IMR-90 (cell line): ENCODE measurements at regions not wholly inside any gene's neighbourhood (a gene's known extent, or its start where the extent isn't known, plus 50 kb on each side); places are given as distances from the start of the nearest gene placed in this dataset.

Source experiments
- ATAC-seq: fragments of 200-7000 bp; cut with Tn5 transposase; 2 replicates; pipeline ENCODE4 v1.9.1; 2020; ENCODE audit warnings: low read depth, mild to moderate bottlenecking, moderate library complexity
- BruUV-seq: library from RNA; stranded (reverse); fragments of 400-500 nt; replicated peaks from 2 replicates; lab custom pipeline; 2021; lab: Mats Ljungman, UMichigan
- CTCF ChIA-PET: fragments of 300-600 bp; formaldehyde crosslinking; extraction: SDS; loops from one replicate; lab custom pipeline; 2021; ENCODE audit warnings: antibody characterized with exemption; lab: Yijun Ruan, JAX
- POLR2A ChIA-PET: fragments of 300-600 bp; sonication (Branson Sonifier 250); formaldehyde crosslinking; loops from one replicate; lab custom pipeline; 2022; ENCODE audit warnings: antibody characterized with exemption; ENCODE audit not compliant: unreplicated experiment; lab: Charles Lee
- DNase-seq: peaks from one replicate; pipeline ENCODE4 v3.0.0; 2013
- H2AFZ ChIP-seq: replicated peaks from 2 replicates; pipeline ENCODE3; 2013; ENCODE audit warnings: low read length, mild to moderate bottlenecking; ENCODE audit not compliant: poor library complexity
- H2AK5ac ChIP-seq: 2 replicates; pipeline ENCODE4 v1.6.1; 2013; ENCODE audit warnings: low read depth, low read length, inconsistent platforms
- H2AK9ac ChIP-seq: replicated peaks from 2 replicates; pipeline ENCODE3; 2013; ENCODE audit warnings: mild to moderate bottlenecking, low read depth, low read length, moderate library complexity; ENCODE audit not compliant: poor library complexity
- H2BK120ac ChIP-seq: 2 replicates; pipeline ENCODE4 v1.6.1; 2013; ENCODE audit warnings: low read depth, low read length, inconsistent platforms
- H2BK15ac ChIP-seq: 3 replicates; pipeline ENCODE4 v1.6.1; 2013; ENCODE audit warnings: low read depth, low read length, inconsistent platforms
- H2BK20ac ChIP-seq: 2 replicates; pipeline ENCODE4 v1.6.1; 2013; ENCODE audit warnings: low read depth, mild to moderate bottlenecking, inconsistent platforms, low read length, moderate library complexity
- H2BK5ac ChIP-seq: 2 replicates; pipeline ENCODE4 v1.6.1; 2013; ENCODE audit warnings: mild to moderate bottlenecking, low read depth, low read length, inconsistent platforms; ENCODE audit not compliant: poor library complexity, severe bottlenecking
- H3K14ac ChIP-seq: replicated peaks from 2 replicates; pipeline ENCODE4 v1.6.1; 2013; ENCODE audit warnings: low read depth, low read length, inconsistent platforms
- H3K18ac ChIP-seq: 2 replicates; pipeline ENCODE4 v1.6.1; 2013; ENCODE audit warnings: low read depth, low read length, control low read depth
- H3K23ac ChIP-seq: 2 replicates; pipeline ENCODE4 v1.6.1; 2013; ENCODE audit warnings: low read depth, low read length, inconsistent platforms
- H3K27ac ChIP-seq: 2 replicates; pipeline ENCODE4 v1.5.1; 2013; ENCODE audit warnings: mild to moderate bottlenecking, control low read depth, low read length; ENCODE audit not compliant: insufficient read depth
- H3K27me3 ChIP-seq: 2 replicates; pipeline ENCODE4 v1.6.1; 2013; ENCODE audit warnings: low read length; ENCODE audit not compliant: control insufficient read depth, insufficient read depth
- H3K36me3 ChIP-seq: 2 replicates; pipeline ENCODE4 v1.6.1; 2013; ENCODE audit warnings: low read length, mixed read lengths; ENCODE audit not compliant: control insufficient read depth, insufficient read depth
- H3K4ac ChIP-seq: 2 replicates; pipeline ENCODE4 v1.6.1; 2013; ENCODE audit warnings: low read depth, low read length, inconsistent platforms
- H3K4me1 ChIP-seq: 2 replicates; pipeline ENCODE4 v1.6.1; 2013; ENCODE audit warnings: low read length, mixed read lengths; ENCODE audit not compliant: control insufficient read depth, insufficient read depth
- H3K4me2 ChIP-seq: 2 replicates; pipeline ENCODE4 v1.6.1; 2013; ENCODE audit warnings: low read depth, mild to moderate bottlenecking, control low read depth, low read length, moderate library complexity
- H3K4me3 ChIP-seq: 2 replicates; pipeline ENCODE4 v1.5.1; 2013; ENCODE audit warnings: low read depth, mild to moderate bottlenecking, control low read depth, low read length, moderate library complexity; ENCODE audit not compliant: insufficient read depth
- H3K56ac ChIP-seq: 2 replicates; pipeline ENCODE4 v1.6.1; 2013; ENCODE audit warnings: low read length, inconsistent platforms; ENCODE audit not compliant: insufficient read depth; ENCODE audit errors: extremely low read depth
- H3K79me1 ChIP-seq, 2 experiments: 2 replicates each; pipeline ENCODE4 v1.6.1; 2013; ENCODE audit warnings: low read length in 2 of 2, inconsistent platforms in 1 of 2, low read depth in 1 of 2
- H3K9ac ChIP-seq: 2 replicates; pipeline ENCODE4 v1.6.1; 2013; ENCODE audit warnings: low read depth, low read length, control low read depth
- H3K9me1 ChIP-seq: 2 replicates; pipeline ENCODE4 v1.6.1; 2013; ENCODE audit warnings: low read length, inconsistent platforms; ENCODE audit not compliant: insufficient read depth
- H3K9me3 ChIP-seq: 2 replicates; pipeline ENCODE4 v1.6.1; 2013; ENCODE audit warnings: low read length; ENCODE audit not compliant: control insufficient read depth, insufficient read depth
- H4K20me1 ChIP-seq: 2 replicates; pipeline ENCODE4 v1.6.1; 2013; ENCODE audit warnings: low read length, inconsistent platforms; ENCODE audit not compliant: insufficient read depth
- H4K5ac ChIP-seq: 2 replicates; pipeline ENCODE4 v1.6.1; 2013; ENCODE audit warnings: mild to moderate bottlenecking, low read depth, low read length, control low read depth
- H4K8ac ChIP-seq, 2 experiments: 2 replicates each; pipeline ENCODE4 v1.6.1; 2013; ENCODE audit warnings: low read depth in 2 of 2, low read length in 2 of 2, control low read depth in 1 of 2, inconsistent platforms in 1 of 2
- H4K91ac ChIP-seq: 2 replicates; pipeline ENCODE4 v1.6.1; 2013; ENCODE audit warnings: low read depth, low read length, inconsistent platforms; ENCODE audit not compliant: insufficient read depth
- BHLHE40 ChIP-seq: fragments of 150-350 bp; IDR thresholded peaks from 2 replicates; pipeline ENCODE4 v1.6.1; 2016; ENCODE audit warnings: mild to moderate bottlenecking, low read depth, low read length
- CEBPB ChIP-seq: IDR thresholded peaks from 2 replicates; pipeline ENCODE4 v1.6.1; 2012; ENCODE audit warnings: low read depth, low read length, improper control_type of control experiment
- CHD1 ChIP-seq: IDR thresholded peaks from 2 replicates; pipeline ENCODE4 v1.6.1; 2012; ENCODE audit warnings: low read depth, low read length, improper control_type of control experiment
- FOS ChIP-seq: fragments of 150-350 bp; IDR thresholded peaks from 2 replicates; pipeline ENCODE4 v1.6.1; 2016; ENCODE audit warnings: low read depth, low read length
- MAFK ChIP-seq: IDR thresholded peaks from 2 replicates; pipeline ENCODE4 v1.6.1; 2012; ENCODE audit warnings: low read depth, low read length, improper control_type of control experiment
- MAZ ChIP-seq: IDR thresholded peaks from 2 replicates; pipeline ENCODE4 v1.6.1; 2012; ENCODE audit warnings: low read depth, mild to moderate bottlenecking, low read length, improper control_type of control experiment, moderate library complexity, borderline replicate concordance
- MXI1 ChIP-seq: IDR thresholded peaks from 2 replicates; pipeline ENCODE4 v1.6.1; 2012; ENCODE audit warnings: low read depth, mild to moderate bottlenecking, low read length, moderate library complexity, borderline replicate concordance
- NFE2L2 ChIP-seq: fragments of 150-350 bp; IDR thresholded peaks from 2 replicates; pipeline ENCODE4 v1.6.1; 2016; ENCODE audit warnings: low read depth, mild to moderate bottlenecking, low read length
- POLR2A ChIP-seq: IDR thresholded peaks from 2 replicates; pipeline ENCODE4 v1.6.1; 2012; ENCODE audit warnings: mild to moderate bottlenecking, low read depth, low read length
- RAD21 ChIP-seq: IDR thresholded peaks from 2 replicates; pipeline ENCODE4 v1.6.1; 2012; ENCODE audit warnings: low read length, improper control_type of control experiment
- RCOR1 ChIP-seq: IDR thresholded peaks from 2 replicates; pipeline ENCODE4 v1.6.1; 2012; ENCODE audit warnings: mild to moderate bottlenecking, low read length, improper control_type of control experiment; ENCODE audit not compliant: insufficient replicate concordance
- RFX5 ChIP-seq: IDR thresholded peaks from 2 replicates; pipeline ENCODE4 v1.8.0; 2012; ENCODE audit warnings: low read depth, mild to moderate bottlenecking, low read length, moderate library complexity
- SMC3 ChIP-seq: fragments of 150-350 bp; IDR thresholded peaks from 2 replicates; pipeline ENCODE4 v1.6.1; 2016; ENCODE audit warnings: low read depth, mild to moderate bottlenecking, antibody characterized with exemption, low read length, moderate library complexity
- WGBS, 2 experiments: methylation state at CpG; one replicate each; pipeline versions ENCODE4 v1.1.5 to v1.1.7; 2013; ENCODE audit warnings: missing lambda C conversion rate in 2 of 2; ENCODE audit not compliant: insufficient read length in 1 of 2; ENCODE audit errors: extremely low coverage in 2 of 2; 5-methylcytosine and 5-hydroxymethylcytosine counted together
- dilution Hi-C: fragments of 300-500 bp; cut with HindIII; formaldehyde crosslinking; loops from one replicate; pipeline ENCODE4 v1.14.3; 2018; ENCODE audit warnings: low sequenced_read_pairs; ENCODE audit not compliant: unreplicated experiment
- in situ Hi-C: fragments of 300-500 bp; cut with MboI; formaldehyde crosslinking; loops from 3 replicates; pipeline ENCODE4 v1.14.3; 2019; ENCODE audit warnings: low sequenced_read_pairs, inconsistent platforms, mixed read lengths
- intact Hi-C: fragments of 100-400 bp; cut with micrococcal nuclease; formaldehyde crosslinking; loops from 2 replicates; pipeline ENCODE4 v1.10.0; 2022
- TF ChIP-seq, protein P1 (sequence below): fragments of 150-350 bp; IDR thresholded peaks from 2 replicates; pipeline ENCODE4 v1.6.1; 2016; ENCODE audit warnings: low read depth, mild to moderate bottlenecking, low read length, moderate library complexity, borderline replicate concordance
- TF ChIP-seq, protein P2 (sequence below): conservative IDR thresholded peaks from 2 replicates; pipeline ENCODE4 v1.5.1; 2012; ENCODE audit warnings: mild to moderate bottlenecking, low read depth, low read length, improper control_type of control experiment
- TF ChIP-seq, protein P3 (sequence below): fragments of 150-350 bp; IDR thresholded peaks from 2 replicates; pipeline ENCODE4 v1.6.1; 2017; ENCODE audit warnings: mild to moderate bottlenecking, antibody characterized with exemption, low read length, low read depth

DNA sequence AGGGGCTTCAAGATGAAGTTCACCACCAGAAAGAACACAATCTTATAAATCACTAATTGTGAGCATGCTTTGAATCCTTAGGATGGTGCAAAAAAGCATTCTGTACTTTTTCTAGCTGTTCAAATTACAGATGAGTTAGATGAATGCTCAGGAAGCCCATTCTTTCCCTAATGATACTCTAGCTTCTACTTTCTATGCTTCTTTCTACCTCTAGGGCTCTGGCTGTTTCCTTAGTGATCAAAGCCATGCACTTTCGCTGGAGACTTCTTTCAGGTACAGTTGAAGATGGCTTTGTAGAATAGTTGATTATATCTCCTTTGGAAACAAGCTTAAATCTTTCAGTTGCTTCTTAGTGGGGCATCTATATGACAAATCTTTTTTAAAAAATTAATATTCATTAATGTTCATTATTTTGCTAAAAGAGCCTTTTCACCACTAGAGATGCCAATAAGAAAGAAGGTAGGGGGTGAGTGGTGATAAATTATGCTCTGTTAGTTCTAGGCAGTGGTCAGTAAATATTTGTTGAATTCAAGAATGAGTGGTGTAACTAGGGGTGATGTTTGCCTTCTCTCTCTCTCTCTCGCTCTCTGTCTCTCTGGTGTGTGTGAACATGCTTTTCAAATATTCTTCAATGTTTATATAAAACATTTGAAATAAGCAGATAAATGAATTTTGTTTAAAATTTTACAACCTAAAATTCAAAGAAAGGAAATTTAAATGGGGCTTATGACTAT lies 169.4 kb downstream of the GLUD2 start:
- no peak overlapping the region for H3K4me3 ChIP-seq
- ChIA-PET POLR2A (no interaction called here), CTCF (interaction anchor here (0.9 kb wide), 1 partner anchor 90 kb away, joined by 3 read pairs; no protein-coding TSS in a partner anchor)
- no peak overlapping the region for H2BK15ac ChIP-seq
- H3K14ac ChIP-seq = no peak overlapping the region
- no peak overlapping the region for H3K18ac ChIP-seq
- H2BK5ac ChIP-seq = no peak overlapping the region
- no peak overlapping the region for H3K56ac ChIP-seq
- H3K79me1 ChIP-seq = no peaks in the 10 kb centered on the region
- no peak for DNase-seq
- no peaks in the 10 kb centered on the region for H3K4me1 ChIP-seq
- no peak overlapping the region for H3K4me2 ChIP-seq
- H2AFZ ChIP-seq = no peak overlapping the region
- no peak overlapping the region for H4K5ac ChIP-seq
- no peak overlapping the region for H4K91ac ChIP-seq
- dilution Hi-C loops (no loop called here), intact Hi-C loops (no loop called here), in situ Hi-C loops (no loop called here)
- TF ChIP-seq MAFK (no peak), MXI1 (no peak), BHLHE40 (no peak), FOS (no peak), RFX5 (no peak), NFE2L2 (no peak), CEBPB (no peak), SMC3 (no peak), POLR2A (no peak), RCOR1 (no peak), MAZ (no peak), CHD1 (no peak), RAD21 (no peak)
- TF ChIP-seq, protein P1, sequence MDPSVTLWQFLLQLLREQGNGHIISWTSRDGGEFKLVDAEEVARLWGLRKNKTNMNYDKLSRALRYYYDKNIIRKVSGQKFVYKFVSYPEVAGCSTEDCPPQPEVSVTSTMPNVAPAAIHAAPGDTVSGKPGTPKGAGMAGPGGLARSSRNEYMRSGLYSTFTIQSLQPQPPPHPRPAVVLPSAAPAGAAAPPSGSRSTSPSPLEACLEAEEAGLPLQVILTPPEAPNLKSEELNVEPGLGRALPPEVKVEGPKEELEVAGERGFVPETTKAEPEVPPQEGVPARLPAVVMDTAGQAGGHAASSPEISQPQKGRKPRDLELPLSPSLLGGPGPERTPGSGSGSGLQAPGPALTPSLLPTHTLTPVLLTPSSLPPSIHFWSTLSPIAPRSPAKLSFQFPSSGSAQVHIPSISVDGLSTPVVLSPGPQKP = no peak
- TF ChIP-seq, protein P2, sequence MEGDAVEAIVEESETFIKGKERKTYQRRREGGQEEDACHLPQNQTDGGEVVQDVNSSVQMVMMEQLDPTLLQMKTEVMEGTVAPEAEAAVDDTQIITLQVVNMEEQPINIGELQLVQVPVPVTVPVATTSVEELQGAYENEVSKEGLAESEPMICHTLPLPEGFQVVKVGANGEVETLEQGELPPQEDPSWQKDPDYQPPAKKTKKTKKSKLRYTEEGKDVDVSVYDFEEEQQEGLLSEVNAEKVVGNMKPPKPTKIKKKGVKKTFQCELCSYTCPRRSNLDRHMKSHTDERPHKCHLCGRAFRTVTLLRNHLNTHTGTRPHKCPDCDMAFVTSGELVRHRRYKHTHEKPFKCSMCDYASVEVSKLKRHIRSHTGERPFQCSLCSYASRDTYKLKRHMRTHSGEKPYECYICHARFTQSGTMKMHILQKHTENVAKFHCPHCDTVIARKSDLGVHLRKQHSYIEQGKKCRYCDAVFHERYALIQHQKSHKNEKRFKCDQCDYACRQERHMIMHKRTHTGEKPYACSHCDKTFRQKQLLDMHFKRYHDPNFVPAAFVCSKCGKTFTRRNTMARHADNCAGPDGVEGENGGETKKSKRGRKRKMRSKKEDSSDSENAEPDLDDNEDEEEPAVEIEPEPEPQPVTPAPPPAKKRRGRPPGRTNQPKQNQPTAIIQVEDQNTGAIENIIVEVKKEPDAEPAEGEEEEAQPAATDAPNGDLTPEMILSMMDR = no peak
- TF ChIP-seq, protein P3, sequence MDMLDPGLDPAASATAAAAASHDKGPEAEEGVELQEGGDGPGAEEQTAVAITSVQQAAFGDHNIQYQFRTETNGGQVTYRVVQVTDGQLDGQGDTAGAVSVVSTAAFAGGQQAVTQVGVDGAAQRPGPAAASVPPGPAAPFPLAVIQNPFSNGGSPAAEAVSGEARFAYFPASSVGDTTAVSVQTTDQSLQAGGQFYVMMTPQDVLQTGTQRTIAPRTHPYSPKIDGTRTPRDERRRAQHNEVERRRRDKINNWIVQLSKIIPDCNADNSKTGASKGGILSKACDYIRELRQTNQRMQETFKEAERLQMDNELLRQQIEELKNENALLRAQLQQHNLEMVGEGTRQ = no peak
- no peaks in the 10 kb centered on the region for H3K27me3 ChIP-seq
- H2AK5ac ChIP-seq = no peak overlapping the region
- no peak overlapping the region for H2BK120ac ChIP-seq
- no CpG with 5 or more reads among the region's 2 CpGs for WGBS, 2 experiments
- no peak overlapping the region for H3K9ac ChIP-seq
- H3K23ac ChIP-seq = no peak overlapping the region
- no peak for ATAC-seq
- H4K20me1 ChIP-seq = no peaks in the 10 kb centered on the region
- no peak overlapping the region for H2BK20ac ChIP-seq
- no peaks in the 10 kb centered on the region; the same call in 1 of the 2 replicates for H3K9me3 ChIP-seq
- no peaks in the 10 kb centered on the region for H3K36me3 ChIP-seq
- H4K8ac ChIP-seq = no peak overlapping the region
- no peaks in the 10 kb centered on the region for H3K9me1 ChIP-seq
- H3K27ac ChIP-seq = no peak overlapping the region
- H3K4ac ChIP-seq = no peak overlapping the region
- no TSS peak for BruUV-seq
- H2AK9ac ChIP-seq = no peak overlapping the region
